ENCODE measurements at regions not wholly inside any gene's neighbourhood (a gene's known extent, or its start where the extent isn't known, plus 50 kb on each side); places are given as distances from the start of the nearest gene placed in this dataset.
"Not testable (repeated sequence)": the region's sequence is repeated elsewhere in the genome, so short reads cannot be mapped to it uniquely, and the experiment has no call there.

DNA sequence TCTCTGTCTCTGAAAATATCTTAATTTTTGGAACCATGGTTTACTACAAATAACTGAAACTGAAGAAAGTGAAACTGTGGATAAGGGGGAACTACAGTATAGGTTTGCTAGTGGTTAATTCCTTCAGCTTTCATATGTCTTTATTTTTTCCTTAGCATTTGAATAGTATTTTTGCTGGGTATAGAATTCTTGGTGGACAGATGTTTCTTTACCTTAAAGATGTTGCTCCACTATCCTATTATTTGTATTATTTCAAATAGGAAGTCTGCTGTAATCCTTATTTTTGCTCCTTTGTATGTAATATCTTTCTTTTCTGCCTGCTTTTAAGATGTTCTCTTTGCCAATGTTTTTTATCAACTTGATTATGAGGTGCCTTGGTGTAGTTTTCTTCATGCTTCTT is 152.9 kb upstream of the ISL1 start:
- H3K9me3 ChIP-seq (ENCODE audit: low read depth): no peaks in the 10 kb centered on the region
- no peaks in the 10 kb centered on the region for H4K20me1 ChIP-seq (ENCODE audit: insufficient read depth)
- no peaks in the 10 kb centered on the region for H3K4me1 ChIP-seq (ENCODE audit: insufficient read depth)
- H3K9ac ChIP-seq: no peak overlapping the region
- in situ Hi-C loops (cut with MboI): no loop called here
- no peak for TF ChIP-seq EZH2phosphoT487 (IDR thresholded peaks at IDR 0.05; ENCODE audit: insufficient read depth, low read depth)
- no peak for TF ChIP-seq EZH2 (IDR thresholded peaks at IDR 0.05; ENCODE audit: insufficient read depth, poor library complexity, severe bottlenecking)
- H3F3A ChIP-seq (ENCODE audit: insufficient read depth): no peaks in the 10 kb centered on the region
- no peaks in the 10 kb centered on the region for H3K36me3 ChIP-seq (ENCODE audit: low read depth)
- H3K27me3 ChIP-seq (replicated peaks; ENCODE audit: insufficient read depth): no peaks in the 10 kb centered on the region
- H3K9me2 ChIP-seq (ENCODE audit: insufficient read depth): no peaks in the 10 kb centered on the region
- H2AFZ ChIP-seq: no peak overlapping the region
- DNase-seq: no peak
- no peaks in the 10 kb centered on the region for H3K79me2 ChIP-seq (ENCODE audit: insufficient read depth)
- no peak overlapping the region for H3K4me3 ChIP-seq
- H3K27ac ChIP-seq: no peak overlapping the region
- no peak overlapping the region for H3K4me2 ChIP-seq (ENCODE audit: unreplicated experiment)

DNA sequence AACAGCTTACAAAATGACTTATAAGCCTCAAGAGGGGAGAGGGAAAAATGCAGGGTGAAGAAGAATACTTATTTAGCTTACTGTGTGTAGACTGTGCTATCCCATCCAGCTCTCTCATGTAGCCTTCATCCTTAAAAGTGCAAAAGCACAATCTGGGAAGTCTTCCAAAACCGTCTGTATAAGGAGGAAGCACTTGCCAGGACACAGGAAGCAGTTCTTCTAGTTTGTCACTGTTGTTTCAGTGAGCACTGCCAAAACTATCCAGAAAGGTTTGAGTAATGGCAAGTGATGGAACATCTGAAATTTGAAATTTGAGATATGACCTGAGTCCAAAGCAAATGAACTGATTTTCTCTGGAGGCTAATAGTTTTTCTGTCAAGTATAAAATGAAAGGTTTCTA is 140.8 kb upstream of the ISL1 start:
- H3K36me3 ChIP-seq (ENCODE audit: low read depth): no peaks in the 10 kb centered on the region
- H3K27me3 ChIP-seq (replicated peaks; ENCODE audit: insufficient read depth): no peaks in the 10 kb centered on the region; the same call in 1 of the 2 replicates
- H3K4me3 ChIP-seq: no peak overlapping the region
- no peaks in the 10 kb centered on the region for H4K20me1 ChIP-seq (ENCODE audit: insufficient read depth)
- H3K79me2 ChIP-seq (ENCODE audit: insufficient read depth): no peaks in the 10 kb centered on the region
- H3K9me3 ChIP-seq (ENCODE audit: low read depth): no peaks in the 10 kb centered on the region
- TF ChIP-seq EZH2 (IDR thresholded peaks at IDR 0.05; ENCODE audit: insufficient read depth, poor library complexity, severe bottlenecking) (no peak), EZH2phosphoT487 (IDR thresholded peaks at IDR 0.05; ENCODE audit: insufficient read depth, low read depth) (no peak)
- no peak overlapping the region for H2AFZ ChIP-seq
- no peak overlapping the region for H3K9ac ChIP-seq
- H3K27ac ChIP-seq: no peak overlapping the region
- in situ Hi-C loops (cut with MboI): no loop called here
- no peak for DNase-seq
- 0% methylated on average over 1 of the region's 1 CpG for WGBS, 2 experiments (ENCODE audit: low coverage in 1 of 2, low lambda C conversion rate in 2 of 2, missing lambda C conversion rate in 2 of 2)
- H3K4me2 ChIP-seq (ENCODE audit: unreplicated experiment): no peak overlapping the region
- H3K9me2 ChIP-seq (ENCODE audit: insufficient read depth): no peaks in the 10 kb centered on the region
- H3K4me1 ChIP-seq (ENCODE audit: insufficient read depth): no peaks in the 10 kb centered on the region
- H3F3A ChIP-seq (ENCODE audit: insufficient read depth): no peaks in the 10 kb centered on the region

- H3K4me1 ChIP-seq (ENCODE audit: insufficient read depth); in situ Hi-C loops (cut with MboI); H4K20me1 ChIP-seq (ENCODE audit: insufficient read depth); H3K9me3 ChIP-seq (ENCODE audit: low read depth); H3K9ac ChIP-seq; H3K79me2 ChIP-seq (ENCODE audit: insufficient read depth); H3K27me3 ChIP-seq (replicated peaks; ENCODE audit: insufficient read depth); H3K27ac ChIP-seq; H3F3A ChIP-seq (ENCODE audit: insufficient read depth); H3K4me3 ChIP-seq; DNase-seq; H3K9me2 ChIP-seq (ENCODE audit: insufficient read depth); H3K36me3 ChIP-seq (ENCODE audit: low read depth); H2AFZ ChIP-seq; H3K4me2 ChIP-seq (ENCODE audit: unreplicated experiment): not testable (repeated sequence)
- whole genome bisulfite sequencing, 2 experiments (ENCODE audit: low coverage in 1 of 2, low lambda C conversion rate in 2 of 2, missing lambda C conversion rate in 2 of 2): 54 to 56% methylated on average over 10 of the region's 10 CpGs
Measured at GRCh38 chr5:51250957-51251356, 132.3 kb upstream of the ISL1 start.

DNA sequence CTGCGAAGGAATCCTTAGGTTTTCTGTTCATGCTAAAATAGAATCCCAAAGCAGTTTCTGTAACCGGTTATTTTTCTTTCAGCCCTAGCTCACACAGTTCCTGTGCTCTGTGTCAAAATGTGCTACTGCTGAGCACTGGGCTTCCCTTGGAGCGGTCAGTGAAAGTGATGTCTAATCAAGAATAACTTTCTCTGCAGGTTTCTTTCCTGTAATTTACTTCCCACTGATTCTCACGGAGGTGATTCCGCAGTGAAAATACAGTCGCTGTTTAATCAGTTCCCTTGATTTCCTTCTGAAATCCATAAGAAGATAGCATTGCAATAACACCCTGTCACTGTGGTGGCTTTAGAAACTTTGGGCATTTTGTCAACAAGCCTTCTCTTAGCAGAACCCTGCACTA is 112.0 kb upstream of the ISL1 start:
- H3K79me2 ChIP-seq (ENCODE audit: insufficient read depth): no peaks in the 10 kb centered on the region
- no peak overlapping the region for H2AFZ ChIP-seq
- no peaks in the 10 kb centered on the region for H3F3A ChIP-seq (ENCODE audit: insufficient read depth)
- in situ Hi-C loops (cut with MboI): no loop called here
- H3K9me2 ChIP-seq (ENCODE audit: insufficient read depth): no peaks in the 10 kb centered on the region
- 37 to 38% methylated on average over 6 of the region's 6 CpGs for WGBS, 2 experiments (ENCODE audit: low coverage in 1 of 2, low lambda C conversion rate in 2 of 2, missing lambda C conversion rate in 2 of 2)
- no peak overlapping the region for H3K27ac ChIP-seq
- H3K4me1 ChIP-seq (ENCODE audit: insufficient read depth): no peaks in the 10 kb centered on the region
- H3K27me3 ChIP-seq (replicated peaks; ENCODE audit: insufficient read depth): no peaks in the 10 kb centered on the region
- no peaks in the 10 kb centered on the region for H4K20me1 ChIP-seq (ENCODE audit: insufficient read depth)
- no peaks in the 10 kb centered on the region for H3K9me3 ChIP-seq (ENCODE audit: low read depth)
- no peak overlapping the region for H3K9ac ChIP-seq
- H3K4me2 ChIP-seq (ENCODE audit: unreplicated experiment): no peak overlapping the region
- H3K4me3 ChIP-seq: no peak overlapping the region
- no peaks in the 10 kb centered on the region for H3K36me3 ChIP-seq (ENCODE audit: low read depth)
- no peak for DNase-seq
- TF ChIP-seq EZH2phosphoT487 (IDR thresholded peaks at IDR 0.05; ENCODE audit: insufficient read depth, low read depth) (no peak), EZH2 (IDR thresholded peaks at IDR 0.05; ENCODE audit: insufficient read depth, poor library complexity, severe bottlenecking) (no peak)

DNA sequence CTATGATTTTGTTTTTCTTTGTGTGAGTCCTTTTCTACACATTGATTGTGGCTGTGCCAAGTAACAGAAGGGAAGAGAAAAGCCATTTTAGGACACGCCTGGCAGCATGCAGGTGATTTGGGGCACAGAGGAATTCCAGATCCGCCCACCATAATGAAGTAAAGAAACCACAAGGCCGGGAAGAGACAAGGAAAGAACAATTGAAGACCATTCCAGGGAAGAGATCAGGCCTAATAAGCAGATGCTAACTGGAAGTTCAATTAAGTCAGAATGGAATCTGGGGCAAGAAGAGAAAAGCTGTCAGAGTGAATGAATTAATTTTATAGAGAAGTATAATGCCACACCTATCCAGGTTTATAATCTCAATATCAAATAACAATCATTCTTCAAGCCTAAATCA is 110.2 kb upstream of the ISL1 start:
- Histone ChIP-seq H3K4me3 (no peak overlapping the region), H3K9me2 (ENCODE audit: insufficient read depth) (no peaks in the 10 kb centered on the region), H3K9ac (no peak overlapping the region), H3K36me3 (ENCODE audit: low read depth) (no peaks in the 10 kb centered on the region), H3K9me3 (ENCODE audit: low read depth) (no peaks in the 10 kb centered on the region), H2AFZ (no peak overlapping the region), H3F3A (ENCODE audit: insufficient read depth) (no peaks in the 10 kb centered on the region), H3K27me3 (replicated peaks; ENCODE audit: insufficient read depth) (no peaks in the 10 kb centered on the region), H3K27ac (no peak overlapping the region), H3K4me1 (ENCODE audit: insufficient read depth) (no peaks in the 10 kb centered on the region), H4K20me1 (ENCODE audit: insufficient read depth) (no peaks in the 10 kb centered on the region), H3K4me2 (ENCODE audit: unreplicated experiment) (no peak overlapping the region), H3K79me2 (ENCODE audit: insufficient read depth) (no peaks in the 10 kb centered on the region)
- TF ChIP-seq EZH2 (IDR thresholded peaks at IDR 0.05; ENCODE audit: insufficient read depth, poor library complexity, severe bottlenecking) (no peak), EZH2phosphoT487 (IDR thresholded peaks at IDR 0.05; ENCODE audit: insufficient read depth, low read depth) (no peak)
- no peak for DNase-seq
- WGBS, 2 experiments (ENCODE audit: low coverage in 1 of 2, low lambda C conversion rate in 2 of 2, missing lambda C conversion rate in 2 of 2): 3 to 5% methylated on average over 3 of the region's 3 CpGs
- in situ Hi-C loops (cut with MboI): no loop called here
